Effector memory CD4-positive, alpha-beta T cell (primary cell): ENCODE measurements at regions not wholly inside any gene's neighbourhood (a gene's known extent, or its start where the extent isn't known, plus 50 kb on each side); places are given as distances from the start of the nearest gene placed in this dataset.

Experiments
- DNase-seq, 3 donors: peaks; one replicate each; pipeline ENCODE4 v3.0.0-alpha.2; 2020
- H3K27ac ChIP-seq: 2 replicates; pipeline ENCODE4 v1.7.0; 2013; ENCODE audit warnings: mild to moderate bottlenecking, low read length, moderate library complexity; ENCODE audit not compliant: insufficient read depth, poor library complexity, severe bottlenecking
- H3K27me3 ChIP-seq: replicated peaks from 2 replicates; pipeline ENCODE4 v1.7.0; 2013; ENCODE audit warnings: mild to moderate bottlenecking, low read length; ENCODE audit not compliant: insufficient read depth, control insufficient read depth, poor library complexity, severe bottlenecking
- H3K36me3 ChIP-seq: 2 replicates; pipeline ENCODE4 v1.7.0; 2013; ENCODE audit warnings: mild to moderate bottlenecking, low read length, moderate library complexity; ENCODE audit not compliant: control insufficient read depth, insufficient read depth
- H3K4me1 ChIP-seq: 2 replicates; pipeline ENCODE4 v1.7.0; 2013; ENCODE audit warnings: low read length, mild to moderate bottlenecking; ENCODE audit not compliant: control insufficient read depth, insufficient read depth, poor library complexity, severe bottlenecking
- H3K4me3 ChIP-seq: 2 replicates; pipeline ENCODE4 v1.7.0; 2013; ENCODE audit warnings: low read length, low read depth, mild to moderate bottlenecking; ENCODE audit not compliant: insufficient read depth, poor library complexity, severe bottlenecking
- H3K9me3 ChIP-seq: 2 replicates; pipeline ENCODE4 v1.7.0; 2013; ENCODE audit warnings: mild to moderate bottlenecking, low read length, moderate library complexity; ENCODE audit not compliant: control insufficient read depth

- no peaks in the 10 kb centered on the region for H3K27me3 ChIP-seq
- no peaks in the 10 kb centered on the region for H3K9me3 ChIP-seq
- H3K4me1 ChIP-seq, result no peaks in the 10 kb centered on the region
- no peak overlapping the region for H3K4me3 ChIP-seq
- DNase-seq, result no peak
- no peak overlapping the region for H3K27ac ChIP-seq
- H3K36me3 ChIP-seq, result no peaks in the 10 kb centered on the region
Measured at GRCh38 chr10:64257704-64258103, 736.5 kb downstream of the REEP3 start.

- DNase-seq, result no peak
- H3K4me3 ChIP-seq, result no peak overlapping the region
- H3K9me3 ChIP-seq, result no peaks in the 10 kb centered on the region
- no peaks in the 10 kb centered on the region for H3K36me3 ChIP-seq
- H3K27me3 ChIP-seq, result no peaks in the 10 kb centered on the region
- no peaks in the 10 kb centered on the region for H3K4me1 ChIP-seq
- H3K27ac ChIP-seq, result no peak overlapping the region
Measured at GRCh38 chr10:64261092-64261491, 739.9 kb downstream of the REEP3 start.

GRCh38 chr10:64261676-64262075, 740.5 kb downstream of the REEP3 start:
- H3K9me3 ChIP-seq, result no peaks in the 10 kb centered on the region
- H3K27ac ChIP-seq, result no peak overlapping the region
- H3K27me3 ChIP-seq, result no peaks in the 10 kb centered on the region
- H3K4me1 ChIP-seq, result no peaks in the 10 kb centered on the region
- no peak overlapping the region for H3K4me3 ChIP-seq
- DNase-seq, result no peak
- no peaks in the 10 kb centered on the region for H3K36me3 ChIP-seq

- no peaks in the 10 kb centered on the region for H3K9me3 ChIP-seq
- DNase-seq, result no peak
- no peak overlapping the region for H3K27ac ChIP-seq
- no peaks in the 10 kb centered on the region for H3K36me3 ChIP-seq
- no peak overlapping the region for H3K4me3 ChIP-seq
- H3K4me1 ChIP-seq, result no peaks in the 10 kb centered on the region
- H3K27me3 ChIP-seq, result no peaks in the 10 kb centered on the region
Measured at GRCh38 chr10:64265961-64266360, 744.8 kb downstream of the REEP3 start.

GRCh38 chr10:64271508-64271907, 750.3 kb downstream of the REEP3 start:
- H3K27ac ChIP-seq, result no peak overlapping the region
- H3K36me3 ChIP-seq, result no peaks in the 10 kb centered on the region
- H3K27me3 ChIP-seq, result no peaks in the 10 kb centered on the region
- H3K4me1 ChIP-seq, result no peaks in the 10 kb centered on the region
- H3K4me3 ChIP-seq, result no peak overlapping the region
- H3K9me3 ChIP-seq, result no peaks in the 10 kb centered on the region
- DNase-seq, result no peak

- no peaks in the 10 kb centered on the region for H3K36me3 ChIP-seq
- no peak overlapping the region for H3K27ac ChIP-seq
- H3K4me1 ChIP-seq, result no peaks in the 10 kb centered on the region
- no peaks in the 10 kb centered on the region for H3K9me3 ChIP-seq
- no peak overlapping the region for H3K4me3 ChIP-seq
- no peaks in the 10 kb centered on the region for H3K27me3 ChIP-seq
- no peak for DNase-seq
Measured at GRCh38 chr10:64271983-64272382, 750.8 kb downstream of the REEP3 start.

GRCh38 chr10:64275001-64275400, 753.8 kb downstream of the REEP3 start:
- DNase-seq, result no peak
- Histone ChIP-seq H3K36me3 (no peaks in the 10 kb centered on the region), H3K27ac (no peak overlapping the region), H3K4me1 (no peaks in the 10 kb centered on the region), H3K9me3 (no peaks in the 10 kb centered on the region), H3K4me3 (no peak overlapping the region), H3K27me3 (no peaks in the 10 kb centered on the region)

- Histone ChIP-seq H3K36me3 (no peaks in the 10 kb centered on the region), H3K4me1 (no peaks in the 10 kb centered on the region), H3K4me3 (no peak overlapping the region), H3K9me3 (no peaks in the 10 kb centered on the region), H3K27ac (no peak overlapping the region), H3K27me3 (no peaks in the 10 kb centered on the region)
- DNase-seq, result no peak
Measured at GRCh38 chr10:64275774-64276173, 754.6 kb downstream of the REEP3 start.

GRCh38 chr10:64277536-64277935, 756.3 kb downstream of the REEP3 start:
- DNase-seq, result no peak
- Histone ChIP-seq H3K4me1 (no peaks in the 10 kb centered on the region), H3K27ac (no peak overlapping the region), H3K9me3 (no peaks in the 10 kb centered on the region), H3K4me3 (no peak overlapping the region), H3K36me3 (no peaks in the 10 kb centered on the region), H3K27me3 (no peaks in the 10 kb centered on the region)

- no peak for DNase-seq
Measured at GRCh38 chr10:64283621-64284020, 762.4 kb downstream of the REEP3 start.

GRCh38 chr10:64286533-64286932, 765.3 kb downstream of the REEP3 start:
- Histone ChIP-seq H3K36me3 (no peaks in the 10 kb centered on the region), H3K4me1 (no peaks in the 10 kb centered on the region), H3K9me3 (no peaks in the 10 kb centered on the region), H3K4me3 (no peak overlapping the region), H3K27ac (no peak overlapping the region), H3K27me3 (no peaks in the 10 kb centered on the region)
- DNase-seq, result no peak

More at GRCh38 chr10:64283621-64284020, 762.4 kb downstream of the REEP3 start:
- Histone ChIP-seq H3K4me1 (no peaks in the 10 kb centered on the region), H3K36me3 (no peaks in the 10 kb centered on the region), H3K9me3 (no peaks in the 10 kb centered on the region), H3K27me3 (no peaks in the 10 kb centered on the region), H3K27ac (no peak overlapping the region), H3K4me3 (no peak overlapping the region)
